Liver (tissue), 3 donors: ENCODE measurements at regions not wholly inside any gene's neighbourhood (a gene's known extent, or its start where the extent isn't known, plus 50 kb on each side); places are given as distances from the start of the nearest gene placed in this dataset.

ENCODE experiments used
- CTCF ChIP-seq: fragments of 150-350 bp; IDR thresholded peaks from 2 replicates; pipeline ENCODE4 v1.5.1; 2017; ENCODE audit warnings: improper control_type of control experiment, low read depth, low read length; ENCODE audit not compliant: missing input control
- NR2F2 ChIP-seq: IDR thresholded peaks from 2 replicates; pipeline ENCODE4 v1.6.1; 2016; ENCODE audit warnings: antibody characterized with exemption
- RAD21 ChIP-seq, 2 donors: IDR thresholded peaks; 2 replicates each; pipeline ENCODE4 v1.6.1; 2016; ENCODE audit warnings: antibody characterized with exemption in 2 of 2, mild to moderate bottlenecking in 2 of 2
- donor health status: healthy.
- donor health status: healthy.

GRCh38 chr14:101483829-101484228 is 77.5 kb upstream of the DIO3 start:
- no peak for TF ChIP-seq NR2F2
- no peak for TF ChIP-seq CTCF
- no peak for TF ChIP-seq RAD21 (IDR thresholded peaks at IDR 0.05)
